ENCODE measurements at regions not wholly inside any gene's neighbourhood (a gene's known extent, or its start where the extent isn't known, plus 50 kb on each side); places are given as distances from the start of the nearest gene placed in this dataset.

GRCh38 chr2:81495556-81495955 is 1191.0 kb upstream of the LRRTM1 start:
- Histone ChIP-seq H3K9me3 (ENCODE audit: control insufficient read depth, insufficient read depth, low read depth, low read length) (no peaks in the 10 kb centered on the region), H3K4me3 (replicated peaks in 1 of 4; ENCODE audit: control extremely low read depth in 1 of 4, insufficient read depth in 1 of 4, low read depth in 3 of 4, low read length in 4 of 4) (no peak overlapping the region), H3K27ac (ENCODE audit: insufficient read depth, low read length) (no peak overlapping the region), H3K27me3 (ENCODE audit: control insufficient read depth, insufficient read depth, low read length) (no peaks in the 10 kb centered on the region), H3K4me1 (ENCODE audit: control insufficient read depth, extremely low read depth, insufficient read depth, low read length) (no peaks in the 10 kb centered on the region), H3K4me2 (ENCODE audit: extremely low read depth, insufficient read depth, low read length) (no peak overlapping the region), H3K79me2 (ENCODE audit: control insufficient read depth, insufficient read depth, low read length) (no peaks in the 10 kb centered on the region), H2AFZ (ENCODE audit: low read length) (no peak overlapping the region), H4K20me1 (ENCODE audit: control insufficient read depth, extremely low read depth, insufficient read depth, low read length) (no peaks in the 10 kb centered on the region), H3K9ac (ENCODE audit: insufficient read depth, low read length) (no peak overlapping the region), H3K36me3 (ENCODE audit: control insufficient read depth, insufficient read depth, low read length) (no peaks in the 10 kb centered on the region)
- no peak for DNase-seq (ENCODE audit: low read depth in 2 of 2)
- TF ChIP-seq EZH2 (IDR thresholded peaks at IDR 0.05; ENCODE audit: low read length, missing control alignments) (no peak), CTCF (conservative IDR thresholded peaks at IDR 0.05 in 1 of 2, IDR thresholded peaks at IDR 0.05 in 1 of 2; ENCODE audit: low read depth in 1 of 2, low read length in 2 of 2) (no peak)

- no peaks in the 10 kb centered on the region for H3K4me1 ChIP-seq (ENCODE audit: control insufficient read depth, extremely low read depth, insufficient read depth, low read length)
- no peak overlapping the region for H3K4me3 ChIP-seq (replicated peaks in 1 of 4; ENCODE audit: control extremely low read depth in 1 of 4, insufficient read depth in 1 of 4, low read depth in 3 of 4, low read length in 4 of 4)
- no peaks in the 10 kb centered on the region for H3K27me3 ChIP-seq (ENCODE audit: control insufficient read depth, insufficient read depth, low read length)
- no peak for TF ChIP-seq EZH2 (IDR thresholded peaks at IDR 0.05; ENCODE audit: low read length, missing control alignments)
- no peak for TF ChIP-seq CTCF (conservative IDR thresholded peaks at IDR 0.05 in 1 of 2, IDR thresholded peaks at IDR 0.05 in 1 of 2; ENCODE audit: low read depth in 1 of 2, low read length in 2 of 2)
- no peak overlapping the region for H3K9ac ChIP-seq (ENCODE audit: insufficient read depth, low read length)
- H4K20me1 ChIP-seq (ENCODE audit: control insufficient read depth, extremely low read depth, insufficient read depth, low read length): no peaks in the 10 kb centered on the region
- H2AFZ ChIP-seq (ENCODE audit: low read length): no peak overlapping the region
- no peak for DNase-seq (ENCODE audit: low read depth in 2 of 2)
- H3K4me2 ChIP-seq (ENCODE audit: extremely low read depth, insufficient read depth, low read length): no peak overlapping the region
- no peaks in the 10 kb centered on the region for H3K79me2 ChIP-seq (ENCODE audit: control insufficient read depth, insufficient read depth, low read length)
- H3K27ac ChIP-seq (ENCODE audit: insufficient read depth, low read length): no peak overlapping the region
- H3K36me3 ChIP-seq (ENCODE audit: control insufficient read depth, insufficient read depth, low read length): no peaks in the 10 kb centered on the region
- no peaks in the 10 kb centered on the region for H3K9me3 ChIP-seq (ENCODE audit: control insufficient read depth, insufficient read depth, low read depth, low read length)
Measured at GRCh38 chr2:81483254-81483653, 1178.7 kb upstream of the LRRTM1 start.

DNA sequence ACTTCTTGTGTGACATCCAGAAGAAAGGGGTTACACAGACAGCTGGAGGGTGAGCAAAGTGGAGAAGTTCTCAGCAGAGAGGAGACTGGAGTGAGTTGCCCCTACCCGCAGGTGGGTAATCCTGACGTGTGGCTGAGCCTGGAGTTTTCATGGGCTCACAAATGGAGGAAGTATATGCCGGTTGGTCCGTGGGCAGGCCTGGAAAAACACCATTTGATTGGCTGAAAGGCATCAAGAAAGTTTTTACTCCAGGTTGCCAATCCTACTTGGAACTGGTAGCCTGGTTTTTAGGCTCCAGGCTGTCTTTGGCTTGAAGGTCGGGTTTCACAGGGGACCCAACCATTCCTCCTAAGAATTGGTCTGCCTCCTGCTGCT is 1177.4 kb upstream of the LRRTM1 start:
- H3K79me2 ChIP-seq (ENCODE audit: control insufficient read depth, insufficient read depth, low read length): no peaks in the 10 kb centered on the region
- peak in 1 of 2 donors; percentile 1 for DNase-seq (ENCODE audit: low read depth in 2 of 2)
- no peak overlapping the region for H3K4me3 ChIP-seq (replicated peaks in 1 of 4; ENCODE audit: control extremely low read depth in 1 of 4, insufficient read depth in 1 of 4, low read depth in 3 of 4, low read length in 4 of 4)
- H3K4me2 ChIP-seq (ENCODE audit: extremely low read depth, insufficient read depth, low read length): no peak overlapping the region
- H3K27me3 ChIP-seq (ENCODE audit: control insufficient read depth, insufficient read depth, low read length): no peaks in the 10 kb centered on the region
- no peak overlapping the region for H3K27ac ChIP-seq (ENCODE audit: insufficient read depth, low read length)
- H3K4me1 ChIP-seq (ENCODE audit: control insufficient read depth, extremely low read depth, insufficient read depth, low read length): no peaks in the 10 kb centered on the region
- TF ChIP-seq CTCF (conservative IDR thresholded peaks at IDR 0.05 in 1 of 2, IDR thresholded peaks at IDR 0.05 in 1 of 2; ENCODE audit: low read depth in 1 of 2, low read length in 2 of 2): no peak
- TF ChIP-seq EZH2 (IDR thresholded peaks at IDR 0.05; ENCODE audit: low read length, missing control alignments): no peak
- H3K36me3 ChIP-seq (ENCODE audit: control insufficient read depth, insufficient read depth, low read length): no peaks in the 10 kb centered on the region
- H3K9me3 ChIP-seq (ENCODE audit: control insufficient read depth, insufficient read depth, low read depth, low read length): no peaks in the 10 kb centered on the region
- H2AFZ ChIP-seq (ENCODE audit: low read length): no peak overlapping the region
- H3K9ac ChIP-seq (ENCODE audit: insufficient read depth, low read length): no peak overlapping the region
- no peaks in the 10 kb centered on the region for H4K20me1 ChIP-seq (ENCODE audit: control insufficient read depth, extremely low read depth, insufficient read depth, low read length)

Data from fibroblast of lung (primary cell).